Fibroblast of lung (primary cell): ENCODE measurements at regions not wholly inside any gene's neighbourhood (a gene's known extent, or its start where the extent isn't known, plus 50 kb on each side); places are given as distances from the start of the nearest gene placed in this dataset.

ENCODE experiments used
- DNase-seq, 2 donors: peaks; one replicate each; pipeline versions ENCODE4 v3.0.0 to v3.0.0-alpha.2; 2010; ENCODE audit warnings: low read depth in 2 of 2
- H2AFZ ChIP-seq: 2 replicates; pipeline ENCODE4 v1.5.1; 2012; ENCODE audit warnings: low read length, control low read depth, inconsistent platforms
- H3K27ac ChIP-seq: 2 replicates; pipeline ENCODE4 v1.5.1; 2011; ENCODE audit warnings: low read length, control low read depth; ENCODE audit not compliant: insufficient read depth
- H3K27me3 ChIP-seq: 2 replicates; pipeline ENCODE4 v1.5.1; 2011; ENCODE audit warnings: mild to moderate bottlenecking, low read length; ENCODE audit not compliant: control insufficient read depth, insufficient read depth
- H3K36me3 ChIP-seq: 2 replicates; pipeline ENCODE4 v1.5.1; 2011; ENCODE audit warnings: low read length; ENCODE audit not compliant: control insufficient read depth, insufficient read depth
- H3K4me1 ChIP-seq: 2 replicates; pipeline ENCODE4 v1.5.1; 2011; ENCODE audit warnings: low read length; ENCODE audit not compliant: control insufficient read depth, insufficient read depth; ENCODE audit errors: extremely low read depth
- H3K4me2 ChIP-seq: 2 replicates; pipeline ENCODE4 v1.5.1; 2011; ENCODE audit warnings: low read length, control low read depth; ENCODE audit not compliant: insufficient read depth; ENCODE audit errors: extremely low read depth
- H3K4me3 ChIP-seq, 4 experiments: fragments of 200-600 bp in 1 of 4; sonication (generic) in 1 of 4; replicated peaks in 1 of 4; 2 replicates each; pipeline ENCODE4 v1.5.1; 2011 to 2016; ENCODE audit warnings: low read length in 4 of 4, low read depth in 3 of 4, mild to moderate bottlenecking in 3 of 4, control low read depth in 2 of 4, inconsistent platforms in 1 of 4, mixed read lengths in 1 of 4; ENCODE audit not compliant: insufficient read depth in 1 of 4; ENCODE audit errors: control extremely low read depth in 1 of 4
- H3K79me2 ChIP-seq: 2 replicates; pipeline ENCODE4 v1.5.1; 2012; ENCODE audit warnings: mild to moderate bottlenecking, low read length, inconsistent platforms; ENCODE audit not compliant: control insufficient read depth, insufficient read depth
- H3K9ac ChIP-seq: 2 replicates; pipeline ENCODE4 v1.5.1; 2011; ENCODE audit warnings: mild to moderate bottlenecking, low read length, control low read depth; ENCODE audit not compliant: insufficient read depth
- H3K9me3 ChIP-seq: 2 replicates; pipeline ENCODE4 v1.5.1; 2012; ENCODE audit warnings: low read depth, low read length; ENCODE audit not compliant: control insufficient read depth, insufficient read depth
- H4K20me1 ChIP-seq: 2 replicates; pipeline ENCODE4 v1.5.1; 2011; ENCODE audit warnings: low read length; ENCODE audit not compliant: control insufficient read depth, insufficient read depth; ENCODE audit errors: extremely low read depth
- EZH2 ChIP-seq: IDR thresholded peaks from 2 replicates; pipeline ENCODE4 v1.5.1; 2012; ENCODE audit warnings: low read length, control low read depth, mild to moderate bottlenecking; ENCODE audit errors: missing control alignments
- TF ChIP-seq, protein P1 (sequence below), 2 donors: IDR thresholded peaks in 1 of 2; conservative IDR thresholded peaks in 1 of 2; 1 replicate in 1 of 2; 2 replicates in 1 of 2; pipeline ENCODE4 v1.5.1; 2011 to 2012; ENCODE audit warnings: low read length in 2 of 2, control low read depth in 1 of 2, inconsistent platforms in 1 of 2, low read depth in 1 of 2, mild to moderate bottlenecking in 1 of 2

DNA sequence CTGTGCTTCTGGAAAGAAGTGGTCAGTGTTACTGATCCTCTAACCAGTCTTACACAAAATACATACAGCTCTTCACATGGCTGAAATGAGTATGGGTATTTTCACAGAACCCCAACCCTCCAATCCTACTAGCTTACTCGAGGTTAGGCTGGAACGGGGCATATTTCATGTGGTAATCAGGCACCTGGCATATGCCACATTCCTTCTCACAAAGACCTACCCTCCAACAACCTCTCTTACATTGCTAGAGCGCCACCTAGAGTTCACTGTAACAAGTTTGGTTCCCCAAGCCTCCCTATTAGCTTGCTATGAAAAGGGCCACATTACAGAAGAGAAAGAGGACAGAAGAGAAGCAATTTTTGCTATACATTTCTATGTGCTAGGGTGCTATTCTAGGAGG is 597.3 kb downstream of the PRELID2 start:
- H3K36me3 ChIP-seq: no peaks in the 10 kb centered on the region
- H3K4me1 ChIP-seq: no peaks in the 10 kb centered on the region
- no peak overlapping the region for H3K4me2 ChIP-seq
- no peak overlapping the region for H2AFZ ChIP-seq
- TF ChIP-seq EZH2: no peak
- TF ChIP-seq, protein P1, sequence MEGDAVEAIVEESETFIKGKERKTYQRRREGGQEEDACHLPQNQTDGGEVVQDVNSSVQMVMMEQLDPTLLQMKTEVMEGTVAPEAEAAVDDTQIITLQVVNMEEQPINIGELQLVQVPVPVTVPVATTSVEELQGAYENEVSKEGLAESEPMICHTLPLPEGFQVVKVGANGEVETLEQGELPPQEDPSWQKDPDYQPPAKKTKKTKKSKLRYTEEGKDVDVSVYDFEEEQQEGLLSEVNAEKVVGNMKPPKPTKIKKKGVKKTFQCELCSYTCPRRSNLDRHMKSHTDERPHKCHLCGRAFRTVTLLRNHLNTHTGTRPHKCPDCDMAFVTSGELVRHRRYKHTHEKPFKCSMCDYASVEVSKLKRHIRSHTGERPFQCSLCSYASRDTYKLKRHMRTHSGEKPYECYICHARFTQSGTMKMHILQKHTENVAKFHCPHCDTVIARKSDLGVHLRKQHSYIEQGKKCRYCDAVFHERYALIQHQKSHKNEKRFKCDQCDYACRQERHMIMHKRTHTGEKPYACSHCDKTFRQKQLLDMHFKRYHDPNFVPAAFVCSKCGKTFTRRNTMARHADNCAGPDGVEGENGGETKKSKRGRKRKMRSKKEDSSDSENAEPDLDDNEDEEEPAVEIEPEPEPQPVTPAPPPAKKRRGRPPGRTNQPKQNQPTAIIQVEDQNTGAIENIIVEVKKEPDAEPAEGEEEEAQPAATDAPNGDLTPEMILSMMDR (conservative IDR thresholded peaks at IDR 0.05 in 1 of 2, IDR thresholded peaks at IDR 0.05 in 1 of 2; ENCODE audit: low read depth in 1 of 2, low read length in 2 of 2): peak; percentile 35 to 59
- DNase-seq: peak; percentile 38 to 66
- H3K4me3 ChIP-seq: no peak overlapping the region
- no peaks in the 10 kb centered on the region for H3K27me3 ChIP-seq
- no peak overlapping the region for H3K9ac ChIP-seq
- no peaks in the 10 kb centered on the region for H3K79me2 ChIP-seq
- H3K9me3 ChIP-seq: no peaks in the 10 kb centered on the region
- H3K27ac ChIP-seq: no peak overlapping the region
- H4K20me1 ChIP-seq: no peaks in the 10 kb centered on the region

DNA sequence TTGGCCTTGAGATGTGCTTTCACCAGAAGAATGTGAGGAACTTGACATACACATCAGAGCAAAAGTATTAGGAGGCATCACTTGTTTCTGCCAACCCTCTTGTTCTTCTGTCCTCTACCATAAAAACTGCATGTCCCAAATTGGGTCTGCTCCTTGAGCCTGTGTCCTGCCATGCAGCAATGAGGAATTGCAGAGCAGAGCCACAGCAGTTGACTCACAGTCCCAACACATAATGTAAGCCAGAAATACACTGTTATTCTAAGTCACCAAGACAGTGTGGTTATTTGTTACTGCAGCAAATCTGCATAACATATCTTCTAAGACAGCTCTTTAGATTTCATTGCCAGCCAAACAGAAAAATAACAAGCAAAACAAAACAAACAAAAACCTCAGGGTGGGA is 598.2 kb downstream of the PRELID2 start:
- no peaks in the 10 kb centered on the region for H3K79me2 ChIP-seq
- no peak for DNase-seq
- H3K9me3 ChIP-seq: no peaks in the 10 kb centered on the region
- no peak overlapping the region for H3K4me3 ChIP-seq
- H3K4me1 ChIP-seq: no peaks in the 10 kb centered on the region
- H4K20me1 ChIP-seq: no peaks in the 10 kb centered on the region
- no peak overlapping the region for H3K9ac ChIP-seq
- TF ChIP-seq EZH2: no peak
- TF ChIP-seq, protein P1 (conservative IDR thresholded peaks at IDR 0.05 in 1 of 2, IDR thresholded peaks at IDR 0.05 in 1 of 2; ENCODE audit: low read depth in 1 of 2, low read length in 2 of 2): no peak
- H3K4me2 ChIP-seq: no peak overlapping the region
- H3K27ac ChIP-seq: no peak overlapping the region
- no peak overlapping the region for H2AFZ ChIP-seq
- no peaks in the 10 kb centered on the region for H3K27me3 ChIP-seq
- no peaks in the 10 kb centered on the region for H3K36me3 ChIP-seq

DNA sequence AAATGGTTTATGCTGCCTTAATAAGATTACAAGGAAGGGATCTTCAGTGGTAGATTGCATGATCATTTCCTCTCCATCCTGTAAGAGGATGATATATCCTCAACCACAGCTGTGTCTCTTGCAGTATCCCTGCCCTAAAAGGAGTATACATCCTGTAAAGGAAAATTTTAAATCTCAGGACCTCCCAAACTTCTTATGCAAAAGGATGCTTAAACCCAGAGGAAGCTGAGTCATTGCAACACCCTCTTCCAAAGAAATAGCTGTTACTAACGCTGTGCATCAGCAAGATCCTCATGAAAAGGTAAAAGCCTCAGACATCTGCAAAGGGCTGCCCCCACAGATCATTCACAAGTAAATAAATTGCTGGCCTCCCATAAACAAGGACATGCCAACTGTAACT is 599.0 kb downstream of the PRELID2 start:
- no peak overlapping the region for H3K27ac ChIP-seq
- no peak overlapping the region for H3K9ac ChIP-seq
- H3K79me2 ChIP-seq: no peaks in the 10 kb centered on the region
- H3K4me1 ChIP-seq: no peaks in the 10 kb centered on the region
- H2AFZ ChIP-seq: no peak overlapping the region
- H4K20me1 ChIP-seq: no peaks in the 10 kb centered on the region
- no peaks in the 10 kb centered on the region for H3K36me3 ChIP-seq
- H3K27me3 ChIP-seq: no peaks in the 10 kb centered on the region
- no peak for TF ChIP-seq EZH2
- TF ChIP-seq, protein P1 (conservative IDR thresholded peaks at IDR 0.05 in 1 of 2, IDR thresholded peaks at IDR 0.05 in 1 of 2; ENCODE audit: low read depth in 1 of 2, low read length in 2 of 2): no peak
- peak in 1 of 2 donors; percentile 2 for DNase-seq
- no peak overlapping the region for H3K4me3 ChIP-seq
- no peak overlapping the region for H3K4me2 ChIP-seq
- H3K9me3 ChIP-seq: no peaks in the 10 kb centered on the region
